ENCODE measurements at regions not wholly inside any gene's neighbourhood (a gene's known extent, or its start where the extent isn't known, plus 50 kb on each side); places are given as distances from the start of the nearest gene placed in this dataset.

DNA sequence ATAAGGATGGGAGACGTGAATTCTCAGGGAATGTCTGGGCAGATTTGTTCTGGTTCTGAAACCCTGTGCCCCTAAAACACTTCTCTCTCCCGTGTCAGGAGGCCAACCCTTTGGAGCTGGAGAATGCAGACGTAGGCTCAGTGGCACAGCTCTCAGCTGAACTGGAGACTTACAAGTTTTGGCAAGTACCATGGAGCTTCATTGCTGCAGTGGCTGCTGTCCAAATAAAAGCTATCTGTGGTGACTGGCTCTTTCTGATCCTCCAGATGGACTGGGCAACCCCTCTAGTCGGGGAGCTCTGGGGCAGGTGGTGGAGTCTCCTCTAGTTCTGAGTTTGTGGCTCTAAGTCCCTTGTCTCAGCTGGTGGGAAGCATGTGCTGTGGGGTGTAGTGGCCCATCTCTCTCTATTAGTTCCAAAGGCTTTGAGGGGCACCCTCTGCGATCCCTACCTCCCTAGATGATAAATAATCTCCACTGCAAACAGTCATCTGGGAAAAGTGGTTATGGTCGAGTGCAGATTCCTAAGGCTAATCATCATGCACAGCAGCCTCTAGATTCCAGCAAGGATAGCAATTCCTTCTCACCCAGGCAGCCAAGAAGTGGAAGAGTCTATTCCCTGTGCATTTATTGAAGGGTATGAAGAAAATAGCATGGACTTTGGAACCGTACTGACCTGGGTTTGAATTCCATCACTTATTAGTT, 204.2 kb upstream of the KLF4 start:
- DNase-seq, result no peak
- BruUV-seq (replicated peaks), result no TSS peak
- H3K4me1 Mint-ChIP-seq (ENCODE audit: low read depth, unreplicated experiment), result no peaks in the 10 kb centered on the region
- H3K4me3 Mint-ChIP-seq (ENCODE audit: low read depth, unreplicated experiment), result no peak overlapping the region
- TF ChIP-seq, protein P1, sequence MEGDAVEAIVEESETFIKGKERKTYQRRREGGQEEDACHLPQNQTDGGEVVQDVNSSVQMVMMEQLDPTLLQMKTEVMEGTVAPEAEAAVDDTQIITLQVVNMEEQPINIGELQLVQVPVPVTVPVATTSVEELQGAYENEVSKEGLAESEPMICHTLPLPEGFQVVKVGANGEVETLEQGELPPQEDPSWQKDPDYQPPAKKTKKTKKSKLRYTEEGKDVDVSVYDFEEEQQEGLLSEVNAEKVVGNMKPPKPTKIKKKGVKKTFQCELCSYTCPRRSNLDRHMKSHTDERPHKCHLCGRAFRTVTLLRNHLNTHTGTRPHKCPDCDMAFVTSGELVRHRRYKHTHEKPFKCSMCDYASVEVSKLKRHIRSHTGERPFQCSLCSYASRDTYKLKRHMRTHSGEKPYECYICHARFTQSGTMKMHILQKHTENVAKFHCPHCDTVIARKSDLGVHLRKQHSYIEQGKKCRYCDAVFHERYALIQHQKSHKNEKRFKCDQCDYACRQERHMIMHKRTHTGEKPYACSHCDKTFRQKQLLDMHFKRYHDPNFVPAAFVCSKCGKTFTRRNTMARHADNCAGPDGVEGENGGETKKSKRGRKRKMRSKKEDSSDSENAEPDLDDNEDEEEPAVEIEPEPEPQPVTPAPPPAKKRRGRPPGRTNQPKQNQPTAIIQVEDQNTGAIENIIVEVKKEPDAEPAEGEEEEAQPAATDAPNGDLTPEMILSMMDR (IDR thresholded peaks at IDR 0.05; ENCODE audit: unreplicated experiment), result no peak
- intact Hi-C loops (cut with micrococcal nuclease; ENCODE audit: unreplicated experiment), result no loop called here
- CTCF ChIA-PET, result no interaction called here
- H3K9me3 Mint-ChIP-seq (ENCODE audit: low read depth, unreplicated experiment), result peaks cover 12% of the 10 kb centered on the region
- no peaks in the 10 kb centered on the region for H3K36me3 Mint-ChIP-seq (ENCODE audit: insufficient read depth, unreplicated experiment)
- H3K27ac Mint-ChIP-seq (ENCODE audit: unreplicated experiment), result no peak overlapping the region
- H3K27me3 Mint-ChIP-seq (ENCODE audit: unreplicated experiment), result no peaks in the 10 kb centered on the region

DNA sequence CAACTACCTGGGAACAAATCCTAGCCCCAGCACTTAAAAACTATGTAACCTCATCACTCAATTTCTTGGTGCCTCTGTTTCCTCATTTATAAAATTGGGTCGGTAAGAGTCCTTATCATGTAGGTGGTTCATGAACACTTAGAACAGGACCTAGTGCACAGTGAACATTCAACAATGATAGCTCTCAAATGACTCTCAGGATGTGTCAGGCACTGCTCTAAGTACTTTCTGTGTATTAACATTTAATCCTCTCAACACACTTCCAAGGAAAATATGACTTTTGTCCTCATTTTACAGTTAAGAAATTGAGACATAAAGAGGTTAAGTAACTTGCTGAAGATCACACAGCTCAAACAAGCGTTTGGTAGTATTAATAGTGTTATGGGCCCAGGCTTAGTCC, 202.1 kb upstream of the KLF4 start:
- H3K27ac Mint-ChIP-seq (ENCODE audit: unreplicated experiment), result no peak overlapping the region
- TF ChIP-seq, protein P1 (IDR thresholded peaks at IDR 0.05; ENCODE audit: unreplicated experiment), result no peak
- H3K27me3 Mint-ChIP-seq (ENCODE audit: unreplicated experiment), result no peaks in the 10 kb centered on the region
- BruUV-seq (replicated peaks), result no TSS peak
- H3K4me3 Mint-ChIP-seq (ENCODE audit: low read depth, unreplicated experiment), result no peak overlapping the region
- H3K9me3 Mint-ChIP-seq (ENCODE audit: low read depth, unreplicated experiment), result peaks cover 12% of the 10 kb centered on the region
- CTCF ChIA-PET, result no interaction called here
- H3K36me3 Mint-ChIP-seq (ENCODE audit: insufficient read depth, unreplicated experiment), result no peaks in the 10 kb centered on the region
- no peak for DNase-seq
- intact Hi-C loops (cut with micrococcal nuclease; ENCODE audit: unreplicated experiment), result no loop called here
- no peaks in the 10 kb centered on the region for H3K4me1 Mint-ChIP-seq (ENCODE audit: low read depth, unreplicated experiment)

GRCh38 chr9:107690021-107690420, 200.5 kb upstream of the KLF4 start:
- Mint-ChIP-seq H3K4me1 (ENCODE audit: low read depth, unreplicated experiment) (no peaks in the 10 kb centered on the region), H3K27me3 (ENCODE audit: unreplicated experiment) (no peaks in the 10 kb centered on the region), H3K27ac (ENCODE audit: unreplicated experiment) (no peak overlapping the region), H3K9me3 (ENCODE audit: low read depth, unreplicated experiment) (peaks cover 12% of the 10 kb centered on the region), H3K4me3 (ENCODE audit: low read depth, unreplicated experiment) (no peak overlapping the region), H3K36me3 (ENCODE audit: insufficient read depth, unreplicated experiment) (no peaks in the 10 kb centered on the region)
- CTCF ChIA-PET, result interaction anchor here (0.6 kb wide), 1 partner anchor 1642 kb away, joined by 6 read pairs; no protein-coding TSS in a partner anchor
- intact Hi-C loops (cut with micrococcal nuclease; ENCODE audit: unreplicated experiment), result no loop called here
- TF ChIP-seq, protein P1 (IDR thresholded peaks at IDR 0.05; ENCODE audit: unreplicated experiment), result no peak
- no peak for DNase-seq
- no TSS peak for BruUV-seq (replicated peaks)

DNA sequence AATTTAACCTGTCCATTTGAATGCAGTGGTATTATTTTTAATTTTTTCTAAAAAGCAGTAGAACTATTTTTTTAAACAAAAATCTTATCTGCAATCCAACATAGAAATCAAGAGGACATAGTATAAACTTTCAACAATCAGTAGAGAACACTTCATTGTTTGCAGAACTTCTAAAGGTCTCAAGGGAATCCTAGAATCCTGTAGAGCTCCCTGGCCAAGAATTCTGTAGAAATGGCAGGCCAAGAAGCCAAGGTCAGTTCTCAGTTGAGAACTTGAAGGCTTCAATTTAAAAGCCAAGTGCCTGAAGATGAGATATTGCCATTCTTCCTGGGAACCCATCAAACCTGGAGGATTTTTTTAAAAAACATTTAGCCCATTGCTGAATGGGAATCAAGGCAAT, 199.2 kb upstream of the KLF4 start:
- no TSS peak for BruUV-seq (replicated peaks)
- TF ChIP-seq, protein P1 (IDR thresholded peaks at IDR 0.05; ENCODE audit: unreplicated experiment), result no peak
- H3K27me3 Mint-ChIP-seq (ENCODE audit: unreplicated experiment), result no peaks in the 10 kb centered on the region
- intact Hi-C loops (cut with micrococcal nuclease; ENCODE audit: unreplicated experiment), result no loop called here
- H3K27ac Mint-ChIP-seq (ENCODE audit: unreplicated experiment), result no peak overlapping the region
- DNase-seq, result no peak
- H3K9me3 Mint-ChIP-seq (ENCODE audit: low read depth, unreplicated experiment), result peaks cover 12% of the 10 kb centered on the region
- no peaks in the 10 kb centered on the region for H3K4me1 Mint-ChIP-seq (ENCODE audit: low read depth, unreplicated experiment)
- H3K36me3 Mint-ChIP-seq (ENCODE audit: insufficient read depth, unreplicated experiment), result no peaks in the 10 kb centered on the region
- CTCF ChIA-PET, result no interaction called here
- H3K4me3 Mint-ChIP-seq (ENCODE audit: low read depth, unreplicated experiment), result no peak overlapping the region
